CD4-positive, CD25-positive, alpha-beta regulatory T cell (primary cell): ENCODE measurements at regions not wholly inside any gene's neighbourhood (a gene's known extent, or its start where the extent isn't known, plus 50 kb on each side); places are given as distances from the start of the nearest gene placed in this dataset.

Experiments used
- ATAC-seq, 2 donors: fragments of 150-1000 bp; cut with Tn5 transposase; one replicate each; pipeline ENCODE4 v1.10.0; 2021; ENCODE audit warnings: low read depth in 2 of 2, moderate number of reproducible peaks in 2 of 2, moderate library complexity in 1 of 2
- DNase-seq, 3 donors: peaks; one replicate each; pipeline versions ENCODE4 v3.0.0 to v3.0.0-alpha.2; 2012 to 2022; ENCODE audit warnings: mixed read lengths in 1 of 3
- H3K27ac ChIP-seq: one replicate; pipeline ENCODE4 v1.7.0; 2013; ENCODE audit warnings: mild to moderate bottlenecking, low read length; ENCODE audit not compliant: insufficient read depth, poor library complexity, severe bottlenecking
- H3K27me3 ChIP-seq: one replicate; pipeline ENCODE4 v1.7.0; 2013; ENCODE audit warnings: low read length; ENCODE audit not compliant: control insufficient read depth, insufficient read depth
- H3K36me3 ChIP-seq: one replicate; pipeline ENCODE4 v1.7.0; 2013; ENCODE audit warnings: mild to moderate bottlenecking, low read length, moderate library complexity; ENCODE audit not compliant: control insufficient read depth, insufficient read depth
- H3K4me1 ChIP-seq: 2 replicates; pipeline ENCODE4 v1.7.0; 2013; ENCODE audit warnings: mild to moderate bottlenecking, low read length; ENCODE audit not compliant: insufficient read depth, control insufficient read depth, poor library complexity, severe bottlenecking
- H3K4me3 ChIP-seq: one replicate; pipeline ENCODE4 v1.7.0; 2013; ENCODE audit warnings: low read depth, mild to moderate bottlenecking, low read length, moderate library complexity
- H3K9me3 ChIP-seq, 2 experiments: 1 replicate in 1 of 2; 2 replicates in 1 of 2; pipeline ENCODE4 v1.7.0; 2013; ENCODE audit warnings: low read length in 2 of 2, mild to moderate bottlenecking in 1 of 2, moderate library complexity in 1 of 2; ENCODE audit not compliant: control insufficient read depth in 2 of 2
- H3K27ac Mint-ChIP-seq, 3 donors: one replicate each; pipeline ENCODE4 v1.8.0; 2020 to 2022; ENCODE audit warnings: mild to moderate bottlenecking in 3 of 3, mixed read lengths in 3 of 3, moderate library complexity in 2 of 3
- H3K27me3 Mint-ChIP-seq: one replicate; pipeline ENCODE4 v1.8.0; 2022; ENCODE audit warnings: mild to moderate bottlenecking, mixed read lengths
- H3K36me3 Mint-ChIP-seq: one replicate; pipeline ENCODE4 v1.8.0; 2020; ENCODE audit warnings: mixed read lengths
- H3K4me1 Mint-ChIP-seq, 4 donors: one replicate each; pipeline ENCODE4 v1.8.0; 2020 to 2022; ENCODE audit warnings: mixed read lengths in 4 of 4, mild to moderate bottlenecking in 1 of 4
- H3K4me3 Mint-ChIP-seq, 4 donors: one replicate each; pipeline ENCODE4 v1.8.0; 2020 to 2022; ENCODE audit warnings: mild to moderate bottlenecking in 4 of 4, mixed read lengths in 4 of 4, moderate library complexity in 3 of 4
- H3K9me3 Mint-ChIP-seq, 7 donors: one replicate each; pipeline ENCODE4 v1.8.0; 2020 to 2022; ENCODE audit warnings: mixed read lengths in 7 of 7, mild to moderate bottlenecking in 3 of 7, moderate library complexity in 2 of 7

GRCh38 chr22:44391015-44391414 is 78.3 kb upstream of the SHISAL1 start:
- Mint-ChIP-seq H3K27me3 (peaks cover 17% of the 10 kb centered on the region), H3K9me3 (peaks cover 0 to 3% (median 0%) of the 10 kb centered on the region in 7 donors), H3K27ac (no peak overlapping the region), H3K4me3 (no peak overlapping the region), H3K4me1 (peaks cover 0 to 2% (median 0%) of the 10 kb centered on the region in 4 donors), H3K36me3 (no peaks in the 10 kb centered on the region)
- Histone ChIP-seq H3K4me1 (no peaks in the 10 kb centered on the region), H3K4me3 (no peak overlapping the region), H3K27me3 (peaks cover 2% of the 10 kb centered on the region), H3K36me3 (no peaks in the 10 kb centered on the region), H3K9me3 (no peaks in the 10 kb centered on the region), H3K27ac (no peak overlapping the region)
- no peak for DNase-seq
- no peak for ATAC-seq

DNA sequence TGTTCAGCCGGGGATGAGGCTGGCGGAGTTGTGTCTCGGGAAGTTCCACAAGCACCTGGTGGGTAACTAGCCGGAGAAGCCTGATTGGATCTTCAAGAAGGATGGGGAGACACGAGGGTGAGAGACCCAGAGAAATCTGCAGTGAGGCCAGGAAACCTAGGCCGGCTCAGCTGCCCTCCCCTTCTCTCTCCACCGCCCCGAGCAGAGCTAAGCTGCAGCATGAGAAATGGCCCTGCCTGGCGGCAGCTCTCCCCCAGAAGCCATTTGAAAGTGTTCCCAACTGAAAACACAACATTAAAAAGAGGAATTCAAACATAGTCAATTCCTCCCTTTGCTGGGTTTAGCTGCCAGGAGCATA is 77.8 kb upstream of the SHISAL1 start:
- peaks cover 13% of the 10 kb centered on the region for H3K27me3 Mint-ChIP-seq
- no peak overlapping the region for H3K4me3 Mint-ChIP-seq
- peak overlapping the region in 1 of 3 donors; percentile 58 for H3K27ac Mint-ChIP-seq
- DNase-seq = no peak
- Histone ChIP-seq H3K9me3 (no peaks in the 10 kb centered on the region), H3K4me3 (no peak overlapping the region), H3K36me3 (no peaks in the 10 kb centered on the region), H3K27me3 (peaks cover 2% of the 10 kb centered on the region), H3K4me1 (no peaks in the 10 kb centered on the region), H3K27ac (no peak overlapping the region)
- no peak for ATAC-seq
- no peaks in the 10 kb centered on the region for H3K36me3 Mint-ChIP-seq
- peaks cover 0 to 4% (median 0%) of the 10 kb centered on the region in 7 donors for H3K9me3 Mint-ChIP-seq
- peaks cover 0 to 2% (median 0%) of the 10 kb centered on the region in 4 donors for H3K4me1 Mint-ChIP-seq

GRCh38 chr22:44389926-44390612 is 77.3 kb upstream of the SHISAL1 start:
- peaks cover 0 to 4% (median 0%) of the 10 kb centered on the region in 7 donors for H3K9me3 Mint-ChIP-seq
- peaks cover 10% of the 10 kb centered on the region for H3K27me3 Mint-ChIP-seq
- no peak overlapping the region for H3K4me3 ChIP-seq
- peak overlapping the region in 1 of 3 donors; percentile 58 for H3K27ac Mint-ChIP-seq
- DNase-seq (no peak), ATAC-seq (no peak)
- H3K27ac ChIP-seq = no peak overlapping the region
- H3K9me3 ChIP-seq = no peaks in the 10 kb centered on the region
- H3K27me3 ChIP-seq = peaks cover 2% of the 10 kb centered on the region
- no peaks in the 10 kb centered on the region for H3K4me1 ChIP-seq
- peaks cover 0 to 2% (median 0%) of the 10 kb centered on the region in 4 donors for H3K4me1 Mint-ChIP-seq
- no peak overlapping the region for H3K4me3 Mint-ChIP-seq
- no peaks in the 10 kb centered on the region for H3K36me3 ChIP-seq
- H3K36me3 Mint-ChIP-seq = no peaks in the 10 kb centered on the region

DNA sequence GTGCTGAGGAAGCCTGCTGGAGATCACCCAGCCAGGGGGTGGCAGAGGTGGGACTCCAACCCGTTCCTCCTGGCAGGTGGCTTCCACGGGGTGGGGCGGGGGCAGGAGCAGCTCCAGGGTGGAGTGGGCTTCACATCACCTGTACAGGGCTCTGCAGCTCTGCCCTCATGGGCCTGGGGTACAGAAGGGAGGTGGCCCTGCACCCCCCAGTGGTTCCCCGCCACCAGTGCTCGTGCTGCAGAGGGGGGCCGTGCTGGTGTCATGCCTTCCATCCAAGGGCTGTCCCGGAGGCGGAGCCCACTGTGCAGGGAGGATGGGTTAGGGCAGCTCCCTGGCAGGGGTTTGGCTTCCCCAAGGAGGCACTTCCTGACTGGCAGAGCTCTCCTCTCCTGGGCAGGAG is 76.4 kb upstream of the SHISAL1 start:
- H3K27ac ChIP-seq = no peak overlapping the region
- DNase-seq (no peak), ATAC-seq (no peak)
- Mint-ChIP-seq H3K9me3 (peaks cover 0 to 4% (median 0%) of the 10 kb centered on the region in 7 donors), H3K36me3 (no peaks in the 10 kb centered on the region), H3K4me1 (peaks cover 0 to 2% (median 0%) of the 10 kb centered on the region in 4 donors), H3K4me3 (no peak overlapping the region), H3K27me3 (peaks cover 10% of the 10 kb centered on the region), H3K27ac (no peak overlapping the region)
- H3K9me3 ChIP-seq = no peaks in the 10 kb centered on the region
- peaks cover 2% of the 10 kb centered on the region for H3K27me3 ChIP-seq
- no peaks in the 10 kb centered on the region for H3K4me1 ChIP-seq
- no peaks in the 10 kb centered on the region for H3K36me3 ChIP-seq
- H3K4me3 ChIP-seq = no peak overlapping the region

DNA sequence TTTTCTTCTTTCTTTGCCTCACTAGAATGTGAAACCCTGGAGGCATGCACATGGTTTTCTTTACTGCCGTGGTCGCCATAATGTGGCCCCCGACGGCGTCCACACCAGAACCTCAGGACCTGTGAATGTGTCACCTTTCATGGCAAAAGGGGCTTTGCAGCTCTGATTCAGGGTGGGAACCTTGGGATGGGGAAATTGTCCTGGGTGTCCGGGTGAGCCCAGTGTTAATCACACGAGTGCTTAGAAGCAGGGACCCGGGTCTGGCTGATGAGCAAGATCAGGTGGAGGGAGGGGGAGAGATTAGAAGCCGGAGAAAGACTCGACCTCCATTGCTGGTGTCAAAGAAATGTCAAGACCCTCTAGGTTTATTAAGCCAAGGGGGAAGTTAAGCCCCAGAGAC is 74.7 kb upstream of the SHISAL1 start:
- Mint-ChIP-seq H3K36me3 (no peaks in the 10 kb centered on the region), H3K4me1 (peaks cover 0 to 2% (median 0%) of the 10 kb centered on the region in 4 donors), H3K4me3 (no peak overlapping the region), H3K27me3 (peaks cover 16% of the 10 kb centered on the region), H3K27ac (no peak overlapping the region), H3K9me3 (peaks cover 0 to 4% (median 0%) of the 10 kb centered on the region in 7 donors)
- ATAC-seq = no peak
- no peak overlapping the region for H3K27ac ChIP-seq
- no peaks in the 10 kb centered on the region for H3K36me3 ChIP-seq
- H3K4me3 ChIP-seq = no peak overlapping the region
- peaks cover 2% of the 10 kb centered on the region for H3K27me3 ChIP-seq
- no peaks in the 10 kb centered on the region for H3K9me3 ChIP-seq
- DNase-seq = no peak
- no peaks in the 10 kb centered on the region for H3K4me1 ChIP-seq

- Histone ChIP-seq H3K4me3 (no peak overlapping the region), H3K27me3 (peaks cover 2% of the 10 kb centered on the region), H3K36me3 (no peaks in the 10 kb centered on the region), H3K27ac (no peak overlapping the region), H3K4me1 (no peaks in the 10 kb centered on the region), H3K9me3 (no peaks in the 10 kb centered on the region)
- Mint-ChIP-seq H3K4me1 (no peaks in the 10 kb centered on the region), H3K27ac (no peak overlapping the region), H3K27me3 (peaks cover 16% of the 10 kb centered on the region), H3K36me3 (no peaks in the 10 kb centered on the region), H3K4me3 (no peak overlapping the region), H3K9me3 (peaks cover 0 to 4% (median 0%) of the 10 kb centered on the region in 7 donors)
- DNase-seq = no peak
- ATAC-seq = no peak
Measured at GRCh38 chr22:44386386-44387035, 73.8 kb upstream of the SHISAL1 start.

GRCh38 chr22:44385781-44386180 is 73.0 kb upstream of the SHISAL1 start:
- no peak for DNase-seq
- H3K9me3 Mint-ChIP-seq = peaks cover 0 to 4% (median 0%) of the 10 kb centered on the region in 7 donors

DNA sequence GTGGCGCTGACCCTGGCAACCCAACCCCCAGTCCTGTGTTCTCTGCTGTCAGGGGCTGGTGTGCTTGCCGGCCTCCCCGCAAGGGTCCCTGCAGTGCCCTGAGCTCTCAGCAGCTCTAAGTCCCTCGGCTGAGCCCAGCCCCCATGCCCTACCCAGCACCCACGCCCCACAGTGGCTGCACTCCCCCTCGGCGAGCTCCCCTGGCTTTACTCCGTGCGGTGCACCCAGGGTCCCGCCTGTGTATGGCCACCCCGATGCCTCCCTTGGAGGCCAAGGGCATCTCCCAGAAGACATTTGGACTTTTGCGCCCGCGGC is 72.5 kb upstream of the SHISAL1 start:
- Mint-ChIP-seq H3K9me3 (peaks cover 0 to 4% (median 0%) of the 10 kb centered on the region in 7 donors), H3K36me3 (no peaks in the 10 kb centered on the region), H3K27me3 (peaks cover 17% of the 10 kb centered on the region), H3K4me1 (no peaks in the 10 kb centered on the region), H3K4me3 (no peak overlapping the region), H3K27ac (no peak overlapping the region)
- Histone ChIP-seq H3K4me1 (no peaks in the 10 kb centered on the region), H3K36me3 (no peaks in the 10 kb centered on the region), H3K4me3 (no peak overlapping the region), H3K27ac (no peak overlapping the region), H3K27me3 (peaks cover 2% of the 10 kb centered on the region), H3K9me3 (no peaks in the 10 kb centered on the region)
- no peak for DNase-seq
- no peak for ATAC-seq

More at GRCh38 chr22:44385781-44386180, 73.0 kb upstream of the SHISAL1 start:
- H3K4me3 Mint-ChIP-seq = no peak overlapping the region
- H3K27ac Mint-ChIP-seq = no peak overlapping the region
- H3K27me3 Mint-ChIP-seq = peaks cover 16% of the 10 kb centered on the region
- Histone ChIP-seq H3K27ac (no peak overlapping the region), H3K4me1 (no peaks in the 10 kb centered on the region), H3K4me3 (no peak overlapping the region), H3K9me3 (no peaks in the 10 kb centered on the region), H3K36me3 (no peaks in the 10 kb centered on the region), H3K27me3 (peaks cover 2% of the 10 kb centered on the region)
- no peaks in the 10 kb centered on the region for H3K36me3 Mint-ChIP-seq
- no peaks in the 10 kb centered on the region for H3K4me1 Mint-ChIP-seq
- no peak for ATAC-seq
